ENCODE measurements at regions not wholly inside any gene's neighbourhood (a gene's known extent, or its start where the extent isn't known, plus 50 kb on each side); places are given as distances from the start of the nearest gene placed in this dataset.

DNA sequence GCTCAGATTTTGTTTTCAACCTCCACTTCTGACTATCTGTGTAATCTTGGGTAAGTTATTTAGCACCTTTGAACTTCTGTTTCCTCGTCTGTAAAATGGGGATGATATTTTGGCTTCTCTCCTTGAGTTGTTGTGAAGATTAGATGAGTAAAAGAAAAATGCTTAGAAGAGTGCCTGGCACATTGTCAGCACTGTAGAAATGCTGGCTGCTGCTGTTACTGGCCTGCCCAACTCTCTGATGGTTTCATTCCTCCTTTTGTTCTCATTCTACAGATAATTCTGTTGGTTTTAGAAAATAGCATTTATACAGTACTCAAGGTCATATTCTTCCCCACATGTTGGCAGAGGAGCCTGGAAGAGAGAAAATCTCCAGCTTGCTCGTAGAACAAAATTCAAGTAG lies 547.2 kb upstream of the JAG1 start:
- Histone ChIP-seq H3K4me2 (ENCODE audit: insufficient read depth in 1 of 2, low read depth in 2 of 2, low read length in 2 of 2) (no peak overlapping the region), H3K56ac (replicated peaks; ENCODE audit: insufficient read length, low read depth, low read length) (no peak overlapping the region), H3K23ac (ENCODE audit: insufficient read length) (no peak overlapping the region), H3K27me3 (replicated peaks in 1 of 4; ENCODE audit: control insufficient read depth in 3 of 4, extremely low read depth in 1 of 4, insufficient read depth in 3 of 4, low read length in 3 of 4) (peaks cover 0 to 1% (median 0%) of the 10 kb centered on the region in 4 experiments; a peak in 1 of 7 replicates), H3K79me1 (ENCODE audit: low read depth, low read length) (no peaks in the 10 kb centered on the region), H3K27ac (ENCODE audit: low read depth, low read length) (no peak overlapping the region), H2BK120ac (replicated peaks; ENCODE audit: low read depth, low read length) (no peak overlapping the region), H3K14ac (ENCODE audit: insufficient read length) (no peak overlapping the region), H2BK12ac (ENCODE audit: low read depth, low read length) (no peak overlapping the region), H3K9me3 (ENCODE audit: insufficient read depth in 2 of 2, low read depth in 1 of 2, low read length in 1 of 2) (no peaks in the 10 kb centered on the region), H2AK5ac (ENCODE audit: low read depth, low read length) (no peak overlapping the region), H4K20me1 (replicated peaks in 1 of 2; ENCODE audit: control insufficient read depth in 1 of 2, insufficient read depth in 2 of 2, low read length in 2 of 2) (no peaks in the 10 kb centered on the region), H4K5ac (ENCODE audit: insufficient read length, low read depth, low read length) (no peak overlapping the region), H2BK15ac (ENCODE audit: low read length) (no peak overlapping the region), H3K4ac (replicated peaks; ENCODE audit: insufficient read length, low read depth, low read length) (no peak overlapping the region), H3K4me3 (ENCODE audit: extremely low read depth in 1 of 4, insufficient read depth in 2 of 4, low read depth in 3 of 4, low read length in 4 of 4) (no peak overlapping the region), H4K91ac (replicated peaks; ENCODE audit: insufficient read length, low read length) (no peak overlapping the region), H3K79me2 (ENCODE audit: control insufficient read depth in 1 of 2, insufficient read depth in 2 of 2, low read length in 2 of 2) (no peaks in the 10 kb centered on the region), H3K18ac (ENCODE audit: extremely low read depth, low read length) (no peak overlapping the region), H3K36me3 (ENCODE audit: control insufficient read depth in 2 of 4, insufficient read depth in 4 of 4, low read length in 3 of 4) (no peaks in the 10 kb centered on the region), H2BK5ac (ENCODE audit: low read depth, low read length) (no peak overlapping the region), H3K9ac (replicated peaks in 1 of 4; ENCODE audit: extremely low read depth in 1 of 4, low read depth in 3 of 4, low read length in 3 of 4) (no peak overlapping the region), H4K8ac (ENCODE audit: extremely low read depth, insufficient read depth, low read length) (no peak overlapping the region), H3K23me2 (ENCODE audit: low read depth, low read length) (no peaks in the 10 kb centered on the region; the same call in 1 of the 2 replicates), H2BK20ac (ENCODE audit: low read length) (no peak overlapping the region), H3K4me1 (replicated peaks in 1 of 4; ENCODE audit: control insufficient read depth in 3 of 4, insufficient read depth in 4 of 4, low read length in 3 of 4) (no peaks in the 10 kb centered on the region), H2AFZ (ENCODE audit: low read length) (0 out of 2 replicates have a peak overlapping the region, but pooled peaks have one; percentile 37)
- FAIRE-seq (no peak), DNase-seq (ENCODE audit: low read depth in 1 of 2, low spot score in 2 of 2) (no peak)
- ChIA-PET POLR2A (ENCODE audit: partially characterized antibody) (no interaction called here), CTCF (ENCODE audit: partially characterized antibody) (interaction anchor here (1.1 to 1.9 kb wide), 3 partner anchors 11 to 47 kb away, joined by 3 to 6 read pairs (median 4); no protein-coding TSS in a partner anchor)
- no peak for TF ChIP-seq GTF2F1 (IDR thresholded peaks at IDR 0.05; ENCODE audit: borderline replicate concordance, low read depth, low read length)
- TF ChIP-seq CBX8 (IDR thresholded peaks at IDR 0.05; ENCODE audit: borderline replicate concordance, low read depth, low read length) = no peak
- no peak for TF ChIP-seq ZNF274 (IDR thresholded peaks at IDR 0.05; ENCODE audit: borderline replicate concordance, extremely low read depth, low read length)
- no peak for TF ChIP-seq EP300 (IDR thresholded peaks at IDR 0.05; ENCODE audit: borderline replicate concordance in 1 of 2, low read depth in 2 of 2, low read length in 2 of 2)
- TF ChIP-seq BRCA1 (IDR thresholded peaks at IDR 0.05; ENCODE audit: low read depth, low read length) = no peak
- TF ChIP-seq NRF1 (IDR thresholded peaks at IDR 0.05; ENCODE audit: low read depth, low read length) = no peak
- WGBS, 2 experiments (ENCODE audit: extremely low coverage in 1 of 2, insufficient coverage in 1 of 2, insufficient read length in 1 of 2, insufficient replicate concordance in 2 of 2, low coverage in 1 of 2, low lambda C conversion rate in 2 of 2, missing lambda C conversion rate in 1 of 2) = 87% methylated on average over 2 of the region's 2 CpGs; no CpG with 5 or more reads in 1 of the 2 experiments

Data from H1 (cell line).